NCI-H2171 (cell line): ENCODE measurements at regions not wholly inside any gene's neighbourhood (a gene's known extent, or its start where the extent isn't known, plus 50 kb on each side); places are given as distances from the start of the nearest gene placed in this dataset.

Experiments
- DNase-seq: peaks from one replicate; lab custom pipeline; 2025; lab: John Stamatoyannopoulos, UW

DNA sequence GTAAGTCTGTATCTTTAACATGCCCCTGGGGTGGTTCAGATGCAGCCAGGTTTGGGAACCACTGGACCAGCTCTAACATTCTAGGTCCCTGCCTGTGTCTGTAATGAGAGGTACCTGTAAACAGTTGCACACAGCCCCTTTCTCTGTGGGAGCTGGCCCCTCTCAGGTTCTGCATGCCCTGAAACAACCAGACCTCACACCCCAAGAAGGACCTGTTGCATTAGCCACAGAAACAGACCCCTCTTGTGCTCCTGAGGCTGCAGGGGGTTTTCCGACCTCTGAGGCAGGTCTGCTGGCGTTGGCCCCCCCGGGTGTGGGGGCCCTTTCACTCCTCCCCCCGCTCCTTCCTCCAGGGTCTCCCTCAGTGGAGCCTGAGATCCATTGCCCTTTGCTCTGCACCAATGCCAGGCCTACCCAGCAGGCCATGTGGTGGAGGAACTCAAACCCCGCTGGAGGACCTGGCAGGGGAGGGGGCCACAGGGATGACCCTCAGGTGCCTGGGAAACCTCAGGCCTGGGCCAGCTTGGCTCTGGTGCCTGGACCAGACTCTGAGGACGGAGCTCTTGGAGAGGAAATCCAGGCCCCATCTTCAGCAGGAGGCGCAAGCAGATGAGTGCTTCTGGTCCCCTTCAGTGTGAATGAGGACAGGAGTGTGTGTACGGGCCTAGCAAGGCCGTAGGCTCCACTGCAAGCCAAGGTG, 61.4 kb upstream of the PJA1 start:
- DNase-seq, result no peak

GRCh38 chrX:69222103-69223090, 57.1 kb upstream of the PJA1 start:
- DNase-seq, result peak; percentile 47

- DNase-seq, result no peak
These were observed 56.2 kb upstream of the PJA1 start for GRCh38 chrX:69221239-69222102.

GRCh38 chrX:69218407-69218997, 53.2 kb upstream of the PJA1 start:
- no peak for DNase-seq

GRCh38 chrX:69216911-69217310, 51.7 kb upstream of the PJA1 start:
- DNase-seq, result no peak

DNA sequence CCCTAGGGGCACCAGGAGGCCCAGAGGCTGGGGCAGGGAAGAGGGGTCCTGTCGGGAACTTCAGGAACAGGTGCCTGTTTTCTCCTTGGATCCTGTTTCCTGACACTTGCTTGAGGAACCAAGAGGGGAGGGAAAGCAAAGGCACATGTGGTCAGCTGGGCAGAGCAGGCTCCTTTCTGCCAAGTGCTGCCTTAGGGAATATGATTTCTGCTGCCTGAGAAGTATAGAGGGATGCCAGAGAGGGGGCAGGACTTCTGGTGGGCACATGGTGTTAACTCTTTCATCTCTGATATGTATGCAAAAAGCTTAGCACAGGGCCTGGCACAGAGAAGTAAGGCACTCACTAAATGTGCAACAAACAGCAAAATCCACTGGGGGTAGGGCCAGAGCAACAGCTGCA, 51.2 kb upstream of the PJA1 start:
- no peak for DNase-seq

GRCh38 chrX:69215161-69215875, 50.1 kb upstream of the PJA1 start:
- DNase-seq, result no peak
